ENCODE measurements at regions not wholly inside any gene's neighbourhood (a gene's known extent, or its start where the extent isn't known, plus 50 kb on each side); places are given as distances from the start of the nearest gene placed in this dataset.

GRCh38 chr6:164534070-164534766, 775.2 kb downstream of the C6orf118 start:
- Histone ChIP-seq H3K9ac (ENCODE audit: insufficient read depth in 1 of 2, low read depth in 2 of 2, low read length in 2 of 2) (no peak overlapping the region), H3K9me1 (ENCODE audit: control insufficient read depth, insufficient read depth, low read length) (no peaks in the 10 kb centered on the region), H3K79me2 (ENCODE audit: control insufficient read depth, insufficient read depth, low read length) (no peaks in the 10 kb centered on the region), H3K4me2 (ENCODE audit: insufficient read depth, low read length) (no peak overlapping the region), H3K4me1 (replicated peaks in 1 of 2; ENCODE audit: control insufficient read depth in 2 of 2, insufficient read depth in 2 of 2, low read length in 2 of 2) (no peaks in the 10 kb centered on the region), H3K9me3 (replicated peaks; ENCODE audit: control insufficient read depth, insufficient read depth, low read depth, low read length) (no peaks in the 10 kb centered on the region), H3K36me3 (ENCODE audit: control insufficient read depth, insufficient read depth, low read length) (no peaks in the 10 kb centered on the region), H4K20me1 (replicated peaks; ENCODE audit: control insufficient read depth, insufficient read depth, low read length) (no peaks in the 10 kb centered on the region), H2AFZ (ENCODE audit: low read depth, low read length) (no peak overlapping the region), H3K4me3 (no peak overlapping the region), H3K27ac (ENCODE audit: extremely low read depth, low read depth, low read length) (no peak overlapping the region), H3K27me3 (ENCODE audit: control insufficient read depth in 2 of 2, insufficient read depth in 2 of 2, low read length in 2 of 2) (no peaks in the 10 kb centered on the region)
- ATAC-seq (no peak), FAIRE-seq (no peak), DNase-seq (ENCODE audit: extremely low read depth in 1 of 4, low spot score in 3 of 4) (no peak)
- no TSS peak for BruUV-seq (replicated peaks)
- intact Hi-C loops (cut with micrococcal nuclease), result no loop called here
- in situ Hi-C loops (cut with MboI), result no loop called here
- WGBS (ENCODE audit: insufficient coverage, low coverage, missing lambda C conversion rate), result 4% methylated on average over 10 of the region's 10 CpGs
- ChIA-PET CTCF (ENCODE audit: low intra/inter-chr PET ratio) (no interaction called here), POLR2A (no interaction called here)
- TF ChIP-seq, protein P1, sequence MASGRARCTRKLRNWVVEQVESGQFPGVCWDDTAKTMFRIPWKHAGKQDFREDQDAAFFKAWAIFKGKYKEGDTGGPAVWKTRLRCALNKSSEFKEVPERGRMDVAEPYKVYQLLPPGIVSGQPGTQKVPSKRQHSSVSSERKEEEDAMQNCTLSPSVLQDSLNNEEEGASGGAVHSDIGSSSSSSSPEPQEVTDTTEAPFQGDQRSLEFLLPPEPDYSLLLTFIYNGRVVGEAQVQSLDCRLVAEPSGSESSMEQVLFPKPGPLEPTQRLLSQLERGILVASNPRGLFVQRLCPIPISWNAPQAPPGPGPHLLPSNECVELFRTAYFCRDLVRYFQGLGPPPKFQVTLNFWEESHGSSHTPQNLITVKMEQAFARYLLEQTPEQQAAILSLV (tag; IDR thresholded peaks at IDR 0.05), result no peak
- TF ChIP-seq CBX5 (IDR thresholded peaks at IDR 0.05; ENCODE audit: borderline replicate concordance, low read depth) (no peak), SRSF3 (IDR thresholded peaks at IDR 0.05; ENCODE audit: insufficient read depth, low read length) (no peak), C11orf30 (IDR thresholded peaks at IDR 0.05; ENCODE audit: low read depth) (no peak), CXXC5 (CRISPR knock-in tag; IDR thresholded peaks at IDR 0.05) (no peak), NR1H2 (CRISPR knock-in tag; IDR thresholded peaks at IDR 0.05) (no peak), MCM3 (IDR thresholded peaks at IDR 0.05) (no peak), HCFC1 (IDR thresholded peaks at IDR 0.05; ENCODE audit: low read depth, low read length) (no peak), NONO (IDR thresholded peaks at IDR 0.05; ENCODE audit: low read depth in 2 of 2, low read length in 1 of 2) (no peak), NCOA1 (IDR thresholded peaks at IDR 0.05; ENCODE audit: low read depth) (no peak), ZNF780A (CRISPR knock-in tag; IDR thresholded peaks at IDR 0.05) (no peak), THRAP3 (IDR thresholded peaks at IDR 0.05; ENCODE audit: borderline replicate concordance) (no peak), ZNF583 (CRISPR knock-in tag; IDR thresholded peaks at IDR 0.05) (no peak)

Measured in K562 (cell line).